HCT116 (cell line): ENCODE measurements at regions not wholly inside any gene's neighbourhood (a gene's known extent, or its start where the extent isn't known, plus 50 kb on each side); places are given as distances from the start of the nearest gene placed in this dataset.

Experiments
- ATAC-seq: fragments of 200-7000 bp; cut with Tn5 transposase; 2 replicates; pipeline ENCODE4 v1.9.1; 2020; ENCODE audit warnings: mild to moderate bottlenecking, moderate library complexity
- BruUV-seq: library from RNA; stranded (reverse); fragments of 400-500 nt; replicated peaks from 2 replicates; lab custom pipeline; 2021; lab: Mats Ljungman, UMichigan
- CTCF ChIA-PET: fragments of 300-600 bp; sonication (Branson Sonifier 250); formaldehyde crosslinking; loops from one replicate; lab custom pipeline; 2021; ENCODE audit warnings: antibody characterized with exemption; lab: Charles Lee
- POLR2A ChIA-PET: fragments of 300-600, 350-600 bp; sonication (Branson Sonifier 250); formaldehyde crosslinking; loops from one replicate; lab custom pipeline; 2021; ENCODE audit warnings: antibody characterized with exemption; lab: Charles Lee
- RAD21 ChIA-PET, 2 experiments: fragments of 300-600 bp; sonication (Branson Sonifier 250); formaldehyde crosslinking; loops; one replicate each; lab custom pipeline; 2023; ENCODE audit warnings: low total read pairs in 2 of 2; ENCODE audit not compliant: uncharacterized antibody in 2 of 2, unreplicated experiment in 2 of 2, low non-redundant PET in 1 of 2; lab: Charles Lee
- DNase-seq: peaks from one replicate; pipeline ENCODE4 v3.0.0-alpha.2; 2010; ENCODE audit warnings: low read depth, low spot score
- H2AFZ ChIP-seq: fragments of 200-600 bp; shearing (Covaris generic), sonication (generic); 2 replicates; pipeline ENCODE4 v1.6.1; 2017; ENCODE audit warnings: low read depth, mixed run types, mixed read lengths, antibody characterized with exemption, low read length; ENCODE audit not compliant: poor library complexity, severe bottlenecking
- H3K27ac ChIP-seq: 2 replicates; pipeline ENCODE4 v1.5.1; 2012; ENCODE audit warnings: low read depth, low read length
- H3K27me3 ChIP-seq: fragments of 200-600 bp; sonication (generic); 2 replicates; pipeline ENCODE4 v1.6.1; 2016; ENCODE audit warnings: mixed run types, low read length, mixed read lengths; ENCODE audit not compliant: insufficient read depth
- H3K36me3 ChIP-seq, 2 experiments: fragments of 200-500 bp in 1 of 2; fragments of 200-600 bp in 1 of 2; sonication (Bioruptor generic) in 1 of 2; sonication (generic) in 1 of 2; 2 replicates each; pipeline versions ENCODE4 v1.5.1 to v1.6.1; 2014 to 2016; ENCODE audit warnings: low read length in 2 of 2, inconsistent platforms in 1 of 2, mixed read lengths in 1 of 2, mixed run types in 1 of 2; ENCODE audit not compliant: insufficient read depth in 2 of 2, control insufficient read depth in 1 of 2
- H3K4me1 ChIP-seq, 2 experiments: fragments of 200-600 bp in 1 of 2; sonication (generic) in 1 of 2; 2 replicates each; pipeline versions ENCODE4 v1.5.1 to v1.6.1; 2012 to 2017; ENCODE audit warnings: low read length in 2 of 2, inconsistent platforms in 1 of 2, mild to moderate bottlenecking in 1 of 2, mixed read lengths in 1 of 2, mixed run types in 1 of 2, moderate library complexity in 1 of 2; ENCODE audit not compliant: insufficient read depth in 2 of 2, control insufficient read depth in 1 of 2
- H3K4me2 ChIP-seq: fragments of 200-600 bp; sonication (generic); 2 replicates; pipeline ENCODE4 v1.6.1; 2017; ENCODE audit warnings: mixed run types, low read length, mixed read lengths
- H3K4me3 ChIP-seq, 2 experiments: fragments of 200-600 bp in 1 of 2; sonication (generic) in 1 of 2; replicated peaks in 1 of 2; 2 replicates each; pipeline ENCODE4 v1.5.1; 2011 to 2016; ENCODE audit warnings: low read length in 2 of 2, control low read depth in 1 of 2, low read depth in 1 of 2, mild to moderate bottlenecking in 1 of 2, mixed read lengths in 1 of 2, mixed run types in 1 of 2
- H3K79me2 ChIP-seq: fragments of 200-600 bp; sonication (generic); 2 replicates; pipeline ENCODE4 v1.6.1; 2017; ENCODE audit warnings: mild to moderate bottlenecking, mixed run types, low read length, moderate library complexity, mixed read lengths; ENCODE audit not compliant: insufficient read depth
- H3K9ac ChIP-seq: fragments of 200-600 bp; sonication (generic); 2 replicates; pipeline ENCODE4 v1.6.1; 2016; ENCODE audit warnings: low read length, mixed read lengths
- H3K9me2 ChIP-seq: fragments of 200-600 bp; sonication (generic), shearing (Covaris generic); 2 replicates; pipeline ENCODE4 v1.6.1; 2017; ENCODE audit warnings: mixed run types, mild to moderate bottlenecking, moderate library complexity; ENCODE audit not compliant: insufficient read depth
- H3K9me3 ChIP-seq, 2 experiments: fragments of 200-500 bp in 1 of 2; fragments of 200-600 bp in 1 of 2; sonication (Bioruptor generic) in 1 of 2; sonication (generic) in 1 of 2; 2 replicates each; pipeline ENCODE4 v1.6.1; 2014 to 2017; ENCODE audit warnings: low read length in 2 of 2, mixed read lengths in 2 of 2, inconsistent platforms in 1 of 2, low read depth in 1 of 2, mild to moderate bottlenecking in 1 of 2, mixed run types in 1 of 2, moderate library complexity in 1 of 2; ENCODE audit not compliant: control insufficient read depth in 1 of 2, insufficient read depth in 1 of 2
- H4K20me1 ChIP-seq: fragments of 200-600 bp; sonication (generic), shearing (Covaris generic); 2 replicates; pipeline ENCODE4 v1.6.1; 2017; ENCODE audit warnings: mixed run types, mild to moderate bottlenecking, moderate library complexity; ENCODE audit not compliant: insufficient read depth
- ATF3 ChIP-seq: IDR thresholded peaks from 2 replicates; pipeline ENCODE4 v1.6.1; 2012
- CEBPB ChIP-seq: IDR thresholded peaks from 2 replicates; pipeline ENCODE4 v1.6.1; 2012; ENCODE audit warnings: low read depth
- CTCF ChIP-seq, 3 experiments: fragments of 200-600 bp in 1 of 3; sonication (generic) in 1 of 3; IDR thresholded peaks in 2 of 3; conservative IDR thresholded peaks in 1 of 3; 2 replicates each; pipeline ENCODE4 v1.5.1; 2012 to 2017; ENCODE audit warnings: low read depth in 2 of 3, low read length in 2 of 3, antibody characterized with exemption in 1 of 3, borderline replicate concordance in 1 of 3, control low read depth in 1 of 3, mild to moderate bottlenecking in 1 of 3, mixed read lengths in 1 of 3, mixed run types in 1 of 3, moderate library complexity in 1 of 3; ENCODE audit not compliant: insufficient read depth in 1 of 3
- EGR1 ChIP-seq: IDR thresholded peaks from 2 replicates; pipeline ENCODE4 v1.6.1; 2012; ENCODE audit warnings: low read depth
- ELF1 ChIP-seq: IDR thresholded peaks from 2 replicates; pipeline ENCODE4 v1.6.1; 2012; ENCODE audit warnings: low read depth, borderline replicate concordance
- EZH2 ChIP-seq: fragments of 200-600 bp; sonication (generic); IDR thresholded peaks from 2 replicates; pipeline ENCODE4 v1.6.1; 2017; ENCODE audit warnings: antibody characterized with exemption, mixed run types
- FOSL1 ChIP-seq: IDR thresholded peaks from 2 replicates; pipeline ENCODE4 v1.6.1; 2012; ENCODE audit warnings: low read depth
- JUND ChIP-seq: IDR thresholded peaks from 2 replicates; pipeline ENCODE4 v1.6.1; 2012
- POLR2A ChIP-seq: IDR thresholded peaks from 2 replicates; pipeline ENCODE4 v1.7.0; 2011; ENCODE audit warnings: borderline replicate concordance; ENCODE audit not compliant: insufficient read depth, insufficient read length; ENCODE audit errors: extremely low read depth
- RAD21 ChIP-seq: IDR thresholded peaks from 2 replicates; pipeline ENCODE4 v1.6.1; 2012; ENCODE audit warnings: low read depth, mild to moderate bottlenecking
- REST ChIP-seq: IDR thresholded peaks from 2 replicates; pipeline ENCODE4 v1.6.1; 2012; ENCODE audit warnings: low read depth
- SIN3A ChIP-seq: IDR thresholded peaks from 2 replicates; pipeline ENCODE4 v1.6.1; 2012; ENCODE audit warnings: low read depth
- SP1 ChIP-seq: IDR thresholded peaks from 2 replicates; pipeline ENCODE4 v1.6.1; 2012; ENCODE audit warnings: low read depth
- TCF7L2 ChIP-seq: IDR thresholded peaks from 2 replicates; pipeline ENCODE4 v1.7.0; 2011; ENCODE audit warnings: borderline replicate concordance, inconsistent platforms; ENCODE audit not compliant: insufficient read depth, insufficient read length; ENCODE audit errors: extremely low read depth
- YY1 ChIP-seq: IDR thresholded peaks from 2 replicates; pipeline ENCODE4 v1.6.1; 2011; ENCODE audit warnings: low read length, low read depth, moderate library complexity, mild to moderate bottlenecking; ENCODE audit not compliant: insufficient replicate concordance; ENCODE audit errors: extremely low read depth
- intact Hi-C: fragments of 100-400 bp; cut with micrococcal nuclease; formaldehyde crosslinking; loops from 2 replicates; pipeline ENCODE4 v1.10.0; 2022

GRCh38 chr1:228852024-228852423, 116.7 kb downstream of the RHOU start (continued):
- TF ChIP-seq REST: no peak
- no peak for TF ChIP-seq CTCF (IDR thresholded peaks at IDR 0.05 in 2 of 3, conservative IDR thresholded peaks at IDR 0.05 in 1 of 3; ENCODE audit: borderline replicate concordance in 1 of 3, insufficient read depth in 1 of 3, low read depth in 2 of 3, low read length in 2 of 3)
- TF ChIP-seq TCF7L2: no peak
- no peak for TF ChIP-seq SIN3A
- TF ChIP-seq ELF1: no peak

- TF ChIP-seq JUND: no peak
- TF ChIP-seq SIN3A: no peak
- no peak for TF ChIP-seq REST
- TF ChIP-seq RAD21: no peak
- no peak for TF ChIP-seq EZH2
- TF ChIP-seq FOSL1: no peak
- TF ChIP-seq EGR1: no peak
- no peak for TF ChIP-seq SP1
- TF ChIP-seq ATF3: no peak
- TF ChIP-seq POLR2A: no peak
- no peak for TF ChIP-seq YY1
- no peak for TF ChIP-seq CEBPB
- no peaks in the 10 kb centered on the region for H3K27me3 ChIP-seq
- H3K4me2 ChIP-seq: peak overlapping the region; percentile 38
- H3K4me3 ChIP-seq: no peak overlapping the region
- ATAC-seq: peak; percentile 25
- ChIA-PET RAD21 (no interaction called here), CTCF (no interaction called here), POLR2A (no interaction called here)
- no peak overlapping the region for H3K9ac ChIP-seq
- no peaks in the 10 kb centered on the region for H3K9me3 ChIP-seq
- no peaks in the 10 kb centered on the region for H3K36me3 ChIP-seq
- H3K4me1 ChIP-seq: peaks cover 8 to 10% of the 10 kb centered on the region in 2 experiments; a peak in 3 of 4 replicates
- H4K20me1 ChIP-seq: no peaks in the 10 kb centered on the region
- no peaks in the 10 kb centered on the region for H3K9me2 ChIP-seq
- BruUV-seq: no TSS peak
- H3K79me2 ChIP-seq: no peaks in the 10 kb centered on the region
- H3K27ac ChIP-seq: no peak overlapping the region
- peak overlapping the region; percentile 45 for H2AFZ ChIP-seq
- intact Hi-C loops: loop anchor here (10.0 kb wide), 1 partner anchor 108 kb away; no protein-coding TSS in a partner anchor
- DNase-seq: no peak
Observed at GRCh38 chr1:228852511-228853088, 117.3 kb downstream of the RHOU start.
